HepG2 (cell line): ENCODE measurements at regions not wholly inside any gene's neighbourhood (a gene's known extent, or its start where the extent isn't known, plus 50 kb on each side); places are given as distances from the start of the nearest gene placed in this dataset.

Experiments
- ATAC-seq: fragments of 200-7000 bp; cut with Tn5 transposase; 3 replicates; pipeline ENCODE4 v1.9.1; 2020; ENCODE audit warnings: mild to moderate bottlenecking, moderate library complexity
- BruUV-seq: library from RNA; stranded (reverse); fragments of 400-500 nt; replicated peaks from 2 replicates; lab custom pipeline; 2021; lab: Mats Ljungman, UMichigan
- CTCF ChIA-PET: fragments of 300-600 bp; formaldehyde crosslinking; extraction: SDS; loops from one replicate; lab custom pipeline; 2021; ENCODE audit warnings: low total read pairs, inconsistent platforms, low intra/inter-chr PET ratio; lab: Yijun Ruan, JAX
- POLR2A ChIA-PET: fragments of 350-600 bp; sonication (Branson Sonifier 250); formaldehyde crosslinking; loops from one replicate; lab custom pipeline; 2020; ENCODE audit warnings: antibody characterized with exemption, inconsistent platforms; lab: Yijun Ruan, JAX
- DNase-seq: peaks from one replicate; pipeline ENCODE4 v3.0.0-alpha.2; 2015; ENCODE audit warnings: low spot score
- FAIRE-seq: peaks from 3 replicates; lab custom pipeline; 2011; peaks lifted over from hg19 to GRCh38; lab: Jason Lieb, UNC
- H2AFZ ChIP-seq: one replicate; pipeline ENCODE4 v1.6.1; 2011; ENCODE audit warnings: low read length, inconsistent platforms
- H3K27ac ChIP-seq: fragments of 300-600 bp; 3 replicates; pipeline ENCODE4 v1.8.0; 2011; ENCODE audit warnings: mixed run types, mild to moderate bottlenecking, mixed read lengths, low read length, inconsistent platforms; ENCODE audit not compliant: insufficient read depth; ENCODE audit errors: extremely low read length
- H3K27me3 ChIP-seq, 2 experiments: fragments of 200-600 bp in 1 of 2; 2 replicates in 1 of 2; 3 replicates in 1 of 2; pipeline versions ENCODE4 v1.6.0 to v1.8.0; 2011; ENCODE audit warnings: low read length in 2 of 2, mild to moderate bottlenecking in 2 of 2, moderate library complexity in 2 of 2, inconsistent platforms in 1 of 2; ENCODE audit not compliant: insufficient read depth in 2 of 2, control insufficient read depth in 1 of 2
- H3K36me3 ChIP-seq, 2 experiments: fragments of 200-600 bp in 1 of 2; replicated peaks in 1 of 2; 2 replicates in 1 of 2; 3 replicates in 1 of 2; pipeline versions ENCODE4 v1.5.1 to v1.8.0; 2011; ENCODE audit warnings: low read length in 2 of 2, inconsistent platforms in 1 of 2; ENCODE audit not compliant: insufficient read depth in 2 of 2, control insufficient read depth in 1 of 2
- H3K4me1 ChIP-seq: 2 replicates; pipeline ENCODE4 v1.5.1; 2012; ENCODE audit warnings: low read length, inconsistent platforms; ENCODE audit not compliant: insufficient read depth
- H3K4me2 ChIP-seq: 2 replicates; pipeline ENCODE4 v1.6.0; 2011; ENCODE audit warnings: low read depth, low read length, inconsistent platforms
- H3K4me3 ChIP-seq, 3 experiments: fragments of 200-600 bp in 1 of 3; sonication (generic), shearing (Covaris generic) in 1 of 3; replicated peaks in 1 of 3; 2 replicates each; pipeline ENCODE4 v1.5.1; 2011 to 2016; ENCODE audit warnings: low read length in 3 of 3, inconsistent platforms in 2 of 3, low read depth in 2 of 3, mild to moderate bottlenecking in 2 of 3, control low read depth in 1 of 3, mixed read lengths in 1 of 3; ENCODE audit not compliant: insufficient read depth in 1 of 3
- H3K79me2 ChIP-seq: one replicate; pipeline ENCODE4 v1.6.1; 2011; ENCODE audit warnings: low read length, inconsistent platforms; ENCODE audit not compliant: insufficient read depth
- H3K9ac ChIP-seq: 2 replicates; pipeline ENCODE4 v1.6.0; 2011; ENCODE audit warnings: mild to moderate bottlenecking, low read depth, low read length, inconsistent platforms; ENCODE audit not compliant: insufficient read depth
- H3K9me3 ChIP-seq: 2 replicates; pipeline ENCODE4 v1.5.1; 2012; ENCODE audit warnings: mild to moderate bottlenecking, low read length
- H4K20me1 ChIP-seq: 2 replicates; pipeline ENCODE4 v1.6.0; 2011; ENCODE audit warnings: inconsistent platforms, mild to moderate bottlenecking, low read length, moderate library complexity; ENCODE audit not compliant: insufficient read depth
- ERF ChIP-seq: IDR thresholded peaks from 2 replicates; pipeline ENCODE4 v1.6.1; 2018; ENCODE audit warnings: missing biosample characterization, missing genetic modification reagents
- FOXA1 ChIP-seq, 2 experiments: fragments of 450-650 bp in 1 of 2; sonication (generic) in 1 of 2; formaldehyde crosslinking in 1 of 2; IDR thresholded peaks; 2 replicates each; pipeline versions ENCODE4 v1.4.0 to v1.6.1; 2016 to 2020; ENCODE audit warnings: missing genetic modification reagents in 1 of 2
- FOXJ3 ChIP-seq: sonication (generic); formaldehyde crosslinking; IDR thresholded peaks from 2 replicates; pipeline ENCODE4 v1.4.0; 2020; ENCODE audit warnings: missing genetic modification reagents, mild to moderate bottlenecking, borderline replicate concordance
- JUND ChIP-seq: sonication (generic); formaldehyde crosslinking; IDR thresholded peaks from 2 replicates; pipeline ENCODE4 v1.8.0; 2022; ENCODE audit warnings: mild to moderate bottlenecking, missing genetic modification reagents
- MIER3 ChIP-seq: IDR thresholded peaks from 2 replicates; pipeline ENCODE4 v1.6.1; 2016; ENCODE audit warnings: missing compliant biosample characterization, borderline replicate concordance
- MLLT10 ChIP-seq: sonication (generic); formaldehyde crosslinking; IDR thresholded peaks from 2 replicates; pipeline ENCODE4 v1.4.0; 2020; ENCODE audit warnings: missing genetic modification reagents
- NCOA1 ChIP-seq: sonication (generic); formaldehyde crosslinking; IDR thresholded peaks from 2 replicates; pipeline ENCODE4 v1.9.0; 2021; ENCODE audit warnings: missing genetic modification reagents
- NFIC ChIP-seq: IDR thresholded peaks from 2 replicates; pipeline ENCODE4 v1.6.1; 2012; ENCODE audit warnings: mild to moderate bottlenecking, low read length, inconsistent platforms
- SP140L ChIP-seq: sonication (generic); formaldehyde crosslinking; IDR thresholded peaks from 2 replicates; pipeline ENCODE4 v1.4.0; 2020; ENCODE audit warnings: missing genetic modification reagents, borderline replicate concordance
- XBP1 ChIP-seq: sonication (generic); formaldehyde crosslinking; IDR thresholded peaks from 2 replicates; pipeline ENCODE4 v1.5.0; 2020; ENCODE audit warnings: missing genetic modification reagents
- ZNF160 ChIP-seq: sonication (generic); formaldehyde crosslinking; IDR thresholded peaks from 2 replicates; pipeline ENCODE4 v1.8.0; 2022; ENCODE audit warnings: mild to moderate bottlenecking, inconsistent platforms, missing genetic modification reagents
- ZNF770 ChIP-seq: sonication (generic); formaldehyde crosslinking; IDR thresholded peaks from 2 replicates; pipeline ENCODE4 v1.5.0; 2020; ENCODE audit warnings: mild to moderate bottlenecking, missing genetic modification reagents
- ZNF772 ChIP-seq: sonication (generic); formaldehyde crosslinking; IDR thresholded peaks from 2 replicates; pipeline ENCODE4 v1.5.0; 2020; ENCODE audit warnings: mild to moderate bottlenecking, missing genetic modification reagents
- ZSCAN30 ChIP-seq: sonication (generic); formaldehyde crosslinking; IDR thresholded peaks from 2 replicates; pipeline ENCODE4 v1.5.0; 2020; ENCODE audit warnings: mild to moderate bottlenecking, missing genetic modification reagents
- WGBS: methylation state at CpG from one replicate; pipeline ENCODE4 v1.1.6; 2017; ENCODE audit warnings: low lambda C conversion rate; 5-methylcytosine and 5-hydroxymethylcytosine counted together
- in situ Hi-C: cut with HindIII; loops from 2 replicates; pipeline ENCODE4 v1.10.0; 2017; ENCODE audit warnings: low pct_unique_long_range_greater_than_20kb; ENCODE audit not compliant: extremely low pct_ligation_motif_present
- intact Hi-C: fragments of 100-400 bp; cut with micrococcal nuclease; formaldehyde crosslinking; loops from one replicate; pipeline ENCODE4 v1.10.0; 2022; ENCODE audit not compliant: unreplicated experiment
- TF ChIP-seq, protein P1 (sequence below): sonication (generic); formaldehyde crosslinking; IDR thresholded peaks from 2 replicates; pipeline ENCODE4 v1.4.0; 2020; ENCODE audit warnings: missing genetic modification reagents
- TF ChIP-seq, protein P2 (sequence below): sonication (generic); formaldehyde crosslinking; IDR thresholded peaks from 2 replicates; pipeline ENCODE4 v1.5.0; 2020; ENCODE audit warnings: missing genetic modification reagents, mild to moderate bottlenecking, borderline replicate concordance
- TF ChIP-seq, protein P3 (sequence below): sonication (generic); formaldehyde crosslinking; IDR thresholded peaks from 2 replicates; pipeline ENCODE4 v1.4.0; 2020; ENCODE audit warnings: missing genetic modification reagents, mild to moderate bottlenecking, borderline replicate concordance
- TF ChIP-seq, protein P4 (sequence below): sonication (generic); formaldehyde crosslinking; IDR thresholded peaks from 2 replicates; pipeline ENCODE4 v1.8.0; 2022; ENCODE audit warnings: mild to moderate bottlenecking, missing genetic modification reagents, moderate library complexity

DNA sequence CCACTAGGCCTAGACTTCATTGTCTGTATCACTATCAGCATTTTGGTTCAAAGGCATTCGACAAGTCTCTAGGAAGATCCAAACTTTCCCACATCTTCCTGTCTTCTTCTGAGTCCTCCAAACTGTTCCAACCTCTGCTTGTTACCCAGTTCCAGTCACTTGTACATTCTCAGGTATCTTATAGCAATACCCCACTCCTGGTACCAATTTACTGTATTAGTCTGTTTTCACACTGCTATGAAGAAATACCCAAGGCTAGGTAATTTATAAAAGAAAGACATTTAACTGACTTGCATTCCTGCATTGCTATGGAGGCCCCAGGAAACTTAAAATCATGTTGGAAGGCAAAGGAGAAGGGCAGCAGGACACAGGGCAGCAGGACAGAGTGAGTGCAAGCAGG is 293.9 kb downstream of the ARAP2 start:
- no TSS peak for BruUV-seq
- H3K4me1 ChIP-seq = no peaks in the 10 kb centered on the region
- FAIRE-seq (no peak), ATAC-seq (no peak), DNase-seq (no peak)
- intact Hi-C loops (no loop called here), in situ Hi-C loops (no loop called here)
- H3K79me2 ChIP-seq = no peaks in the 10 kb centered on the region
- H2AFZ ChIP-seq = no peak overlapping the region
- no peak overlapping the region for H3K27ac ChIP-seq
- CTCF ChIA-PET = no interaction called here
- H3K27me3 ChIP-seq = no peaks in the 10 kb centered on the region
- no peak overlapping the region for H3K4me2 ChIP-seq
- 5% methylated on average over 1 of the region's 1 CpG for WGBS
- no peak overlapping the region for H3K4me3 ChIP-seq
- H3K9ac ChIP-seq = no peak overlapping the region
- no peaks in the 10 kb centered on the region for H4K20me1 ChIP-seq
- no peaks in the 10 kb centered on the region for H3K36me3 ChIP-seq
- POLR2A ChIA-PET = no interaction called here
- peaks cover 14% of the 10 kb centered on the region for H3K9me3 ChIP-seq
- TF ChIP-seq ZNF770 (no peak), JUND (CRISPR knock-in tag) (no peak), XBP1 (CRISPR knock-in tag) (no peak), ZNF160 (CRISPR knock-in tag) (no peak), MLLT10 (no peak), NCOA1 (CRISPR knock-in tag) (no peak), ZSCAN30 (CRISPR knock-in tag) (no peak), NFIC (no peak), SP140L (CRISPR knock-in tag) (no peak), ZNF772 (CRISPR knock-in tag) (no peak), FOXA1 (IDR thresholded peaks at IDR 0.05) (no peak), FOXA1 (CRISPR knock-in tag; IDR thresholded peaks at IDR 0.05) (no peak), MIER3 (CRISPR knock-in tag) (no peak), ERF (CRISPR knock-in tag) (no peak), FOXJ3 (no peak)
- TF ChIP-seq, protein P1, sequence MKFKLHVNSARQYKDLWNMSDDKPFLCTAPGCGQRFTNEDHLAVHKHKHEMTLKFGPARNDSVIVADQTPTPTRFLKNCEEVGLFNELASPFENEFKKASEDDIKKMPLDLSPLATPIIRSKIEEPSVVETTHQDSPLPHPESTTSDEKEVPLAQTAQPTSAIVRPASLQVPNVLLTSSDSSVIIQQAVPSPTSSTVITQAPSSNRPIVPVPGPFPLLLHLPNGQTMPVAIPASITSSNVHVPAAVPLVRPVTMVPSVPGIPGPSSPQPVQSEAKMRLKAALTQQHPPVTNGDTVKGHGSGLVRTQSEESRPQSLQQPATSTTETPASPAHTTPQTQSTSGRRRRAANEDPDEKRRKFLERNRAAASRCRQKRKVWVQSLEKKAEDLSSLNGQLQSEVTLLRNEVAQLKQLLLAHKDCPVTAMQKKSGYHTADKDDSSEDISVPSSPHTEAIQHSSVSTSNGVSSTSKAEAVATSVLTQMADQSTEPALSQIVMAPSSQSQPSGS (CRISPR knock-in tag) = no peak
- TF ChIP-seq, protein P2, sequence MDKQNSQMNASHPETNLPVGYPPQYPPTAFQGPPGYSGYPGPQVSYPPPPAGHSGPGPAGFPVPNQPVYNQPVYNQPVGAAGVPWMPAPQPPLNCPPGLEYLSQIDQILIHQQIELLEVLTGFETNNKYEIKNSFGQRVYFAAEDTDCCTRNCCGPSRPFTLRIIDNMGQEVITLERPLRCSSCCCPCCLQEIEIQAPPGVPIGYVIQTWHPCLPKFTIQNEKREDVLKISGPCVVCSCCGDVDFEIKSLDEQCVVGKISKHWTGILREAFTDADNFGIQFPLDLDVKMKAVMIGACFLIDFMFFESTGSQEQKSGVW (CRISPR knock-in tag) = no peak
- TF ChIP-seq, protein P3, sequence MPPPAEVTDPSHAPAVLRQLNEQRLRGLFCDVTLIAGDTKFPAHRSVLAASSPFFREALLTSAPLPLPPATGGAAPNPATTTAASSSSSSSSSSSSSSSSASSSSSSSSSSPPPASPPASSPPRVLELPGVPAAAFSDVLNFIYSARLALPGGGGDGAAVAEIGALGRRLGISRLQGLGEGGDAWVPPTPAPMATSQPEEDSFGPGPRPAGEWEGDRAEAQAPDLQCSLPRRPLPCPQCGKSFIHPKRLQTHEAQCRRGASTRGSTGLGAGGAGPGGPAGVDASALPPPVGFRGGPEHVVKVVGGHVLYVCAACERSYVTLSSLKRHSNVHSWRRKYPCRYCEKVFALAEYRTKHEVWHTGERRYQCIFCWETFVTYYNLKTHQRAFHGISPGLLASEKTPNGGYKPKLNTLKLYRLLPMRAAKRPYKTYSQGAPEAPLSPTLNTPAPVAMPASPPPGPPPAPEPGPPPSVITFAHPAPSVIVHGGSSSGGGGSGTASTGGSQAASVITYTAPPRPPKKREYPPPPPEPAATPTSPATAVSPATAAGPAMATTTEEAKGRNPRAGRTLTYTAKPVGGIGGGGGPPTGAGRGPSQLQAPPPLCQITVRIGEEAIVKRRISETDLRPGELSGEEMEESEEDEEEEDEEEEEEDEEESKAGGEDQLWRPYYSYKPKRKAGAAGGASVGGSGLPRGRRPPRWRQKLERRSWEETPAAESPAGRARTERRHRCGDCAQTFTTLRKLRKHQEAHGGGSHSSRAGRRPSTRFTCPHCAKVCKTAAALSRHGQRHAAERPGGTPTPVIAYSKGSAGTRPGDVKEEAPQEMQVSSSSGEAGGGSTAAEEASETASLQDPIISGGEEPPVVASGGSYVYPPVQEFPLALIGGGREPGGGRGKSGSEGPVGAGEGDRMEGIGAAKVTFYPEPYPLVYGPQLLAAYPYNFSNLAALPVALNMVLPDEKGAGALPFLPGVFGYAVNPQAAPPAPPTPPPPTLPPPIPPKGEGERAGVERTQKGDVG (CRISPR knock-in tag) = no peak
- TF ChIP-seq, protein P4, sequence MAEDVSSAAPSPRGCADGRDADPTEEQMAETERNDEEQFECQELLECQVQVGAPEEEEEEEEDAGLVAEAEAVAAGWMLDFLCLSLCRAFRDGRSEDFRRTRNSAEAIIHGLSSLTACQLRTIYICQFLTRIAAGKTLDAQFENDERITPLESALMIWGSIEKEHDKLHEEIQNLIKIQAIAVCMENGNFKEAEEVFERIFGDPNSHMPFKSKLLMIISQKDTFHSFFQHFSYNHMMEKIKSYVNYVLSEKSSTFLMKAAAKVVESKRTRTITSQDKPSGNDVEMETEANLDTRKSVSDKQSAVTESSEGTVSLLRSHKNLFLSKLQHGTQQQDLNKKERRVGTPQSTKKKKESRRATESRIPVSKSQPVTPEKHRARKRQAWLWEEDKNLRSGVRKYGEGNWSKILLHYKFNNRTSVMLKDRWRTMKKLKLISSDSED (CRISPR knock-in tag) = no peak
